Panc1 (cell line): ENCODE measurements at regions not wholly inside any gene's neighbourhood (a gene's known extent, or its start where the extent isn't known, plus 50 kb on each side); places are given as distances from the start of the nearest gene placed in this dataset.

ENCODE experiments used
- ATAC-seq: fragments of 200-7000 bp; cut with Tn5 transposase; 2 replicates; pipeline ENCODE4 v1.9.1; 2020; ENCODE audit warnings: mild to moderate bottlenecking, moderate library complexity
- BruUV-seq: library from RNA; stranded (reverse); fragments of 400-500 nt; replicated peaks from 2 replicates; lab custom pipeline; 2021; lab: Mats Ljungman, UMichigan
- CTCF ChIA-PET: fragments of 300-600 bp; sonication (Branson Sonifier 250); formaldehyde crosslinking; loops from one replicate; lab custom pipeline; 2022; ENCODE audit warnings: antibody characterized with exemption; lab: Charles Lee
- POLR2A ChIA-PET: fragments of 300-600 bp; sonication (Branson Sonifier 250); formaldehyde crosslinking; loops from one replicate; lab custom pipeline; 2022; ENCODE audit warnings: antibody characterized with exemption; lab: Charles Lee
- DNase-seq: peaks from one replicate; pipeline ENCODE4 v3.0.0-alpha.2; 2010; ENCODE audit warnings: low read depth, low spot score
- H3K27ac ChIP-seq: 2 replicates; pipeline ENCODE4 v1.5.1; 2011; ENCODE audit warnings: mild to moderate bottlenecking, low read length, inconsistent platforms
- H3K27me3 ChIP-seq: fragments of 200-500 bp; sonication (Bioruptor generic); 2 replicates; pipeline ENCODE4 v1.6.0; 2014; ENCODE audit warnings: low read length, inconsistent platforms; ENCODE audit not compliant: control insufficient read depth, insufficient read depth
- H3K36me3 ChIP-seq: fragments of 200-500 bp; sonication (Bioruptor generic); 2 replicates; pipeline ENCODE4 v1.5.1; 2014; ENCODE audit warnings: inconsistent platforms, mild to moderate bottlenecking, low read length, moderate library complexity; ENCODE audit not compliant: control insufficient read depth, insufficient read depth
- H3K4me1 ChIP-seq: 2 replicates; pipeline ENCODE4 v1.5.1; 2011; ENCODE audit warnings: inconsistent platforms, mild to moderate bottlenecking, low read length, moderate library complexity; ENCODE audit not compliant: control insufficient read depth, insufficient read depth
- H3K4me3 ChIP-seq, 2 experiments: 2 replicates each; pipeline ENCODE4 v1.5.1; 2011 to 2012; ENCODE audit warnings: low read depth in 2 of 2, low read length in 2 of 2, mild to moderate bottlenecking in 2 of 2, inconsistent platforms in 1 of 2, moderate library complexity in 1 of 2
- H3K9me3 ChIP-seq: fragments of 200-500 bp; sonication (Bioruptor generic); 2 replicates; pipeline ENCODE4 v1.5.1; 2014; ENCODE audit warnings: low read depth, mild to moderate bottlenecking, inconsistent platforms, low read length, moderate library complexity; ENCODE audit not compliant: control insufficient read depth, insufficient read depth
- POLR2AphosphoS5 ChIP-seq: IDR thresholded peaks from 2 replicates; pipeline ENCODE4 v1.6.1; 2012; ENCODE audit warnings: mild to moderate bottlenecking, low read depth, low read length, moderate library complexity
- REST ChIP-seq, 2 experiments: IDR thresholded peaks; 2 replicates each; pipeline ENCODE4 v1.6.1; 2011 to 2012; ENCODE audit warnings: low read depth in 2 of 2, control low read depth in 1 of 2, low read length in 1 of 2, mild to moderate bottlenecking in 1 of 2, moderate library complexity in 1 of 2; ENCODE audit not compliant: insufficient read depth in 1 of 2
- SIN3A ChIP-seq: IDR thresholded peaks from 2 replicates; pipeline ENCODE4 v1.6.1; 2012; ENCODE audit warnings: low read depth, mild to moderate bottlenecking, low read length, moderate library complexity, borderline replicate concordance; ENCODE audit not compliant: insufficient read depth
- TCF7L2 ChIP-seq: IDR thresholded peaks from 2 replicates; pipeline ENCODE4 v1.6.1; 2011; ENCODE audit warnings: mild to moderate bottlenecking, low read depth, low read length, inconsistent platforms
- in situ Hi-C: cut with HindIII; loops from 2 replicates; pipeline ENCODE4 v1.10.0; 2016; ENCODE audit warnings: low sequenced_read_pairs, low pct_unique_long_range_greater_than_20kb
- intact Hi-C: fragments of 100-400 bp; cut with micrococcal nuclease; formaldehyde crosslinking; loops from one replicate; pipeline ENCODE4 v1.10.0; 2022; ENCODE audit not compliant: unreplicated experiment
- TF ChIP-seq, protein P1 (sequence below): fragments of 450-650 bp; IDR thresholded peaks from 2 replicates; pipeline ENCODE4 v1.5.1; 2017; ENCODE audit warnings: mild to moderate bottlenecking

DNA sequence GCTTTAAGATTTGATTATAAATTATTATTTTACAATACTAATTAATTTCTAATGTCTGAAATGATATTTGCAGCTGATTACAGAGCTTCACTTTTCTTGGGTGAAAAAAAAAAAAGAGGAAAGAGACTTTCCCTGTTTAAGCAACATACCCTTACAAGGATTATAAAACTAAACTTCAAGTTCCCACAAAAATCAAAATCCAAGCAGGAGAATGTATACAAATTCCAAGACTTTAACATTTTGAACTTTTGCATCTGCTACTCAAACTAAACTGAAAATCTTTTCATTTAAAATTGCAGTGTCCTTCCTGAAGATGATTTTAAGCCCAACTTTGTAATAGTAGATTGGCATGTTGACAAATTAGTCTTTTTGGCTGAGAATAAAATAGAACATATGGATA is 742.4 kb upstream of the INTU start:
- ATAC-seq: no peak

DNA sequence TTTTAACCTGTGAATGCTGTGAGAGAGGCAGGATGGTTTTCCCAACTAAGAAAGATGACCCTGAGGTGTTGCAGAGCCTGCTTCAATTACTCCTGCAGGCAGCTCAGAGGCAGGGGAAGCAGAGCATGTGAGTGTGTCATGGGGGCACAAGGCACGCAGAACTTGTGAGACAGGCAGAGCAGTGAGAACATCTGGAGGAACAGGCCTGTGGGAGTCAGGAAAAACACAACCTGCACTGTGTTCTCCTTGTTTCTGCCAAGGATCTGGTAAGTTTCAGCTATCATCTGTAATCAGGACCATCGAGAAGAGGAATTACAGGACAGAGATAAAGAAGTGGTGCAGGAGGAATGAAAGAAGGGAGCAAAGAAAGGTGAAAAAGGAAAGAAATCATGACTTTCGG is 741.8 kb upstream of the INTU start:
- ChIA-PET CTCF (no interaction called here), POLR2A (no interaction called here)
- intact Hi-C loops (no loop called here), in situ Hi-C loops (no loop called here)
- Histone ChIP-seq H3K27ac (no peak overlapping the region), H3K9me3 (no peaks in the 10 kb centered on the region), H3K36me3 (no peaks in the 10 kb centered on the region), H3K4me1 (no peaks in the 10 kb centered on the region), H3K4me3 (no peak overlapping the region), H3K27me3 (no peaks in the 10 kb centered on the region)
- ATAC-seq (no peak), DNase-seq (no peak)
- BruUV-seq: no TSS peak
- no peak for TF ChIP-seq TCF7L2
- TF ChIP-seq POLR2AphosphoS5: no peak
- no peak for TF ChIP-seq REST (IDR thresholded peaks at IDR 0.05; ENCODE audit: insufficient read depth in 1 of 2, low read depth in 2 of 2, low read length in 1 of 2)
- no peak for TF ChIP-seq SIN3A
- TF ChIP-seq, protein P1, sequence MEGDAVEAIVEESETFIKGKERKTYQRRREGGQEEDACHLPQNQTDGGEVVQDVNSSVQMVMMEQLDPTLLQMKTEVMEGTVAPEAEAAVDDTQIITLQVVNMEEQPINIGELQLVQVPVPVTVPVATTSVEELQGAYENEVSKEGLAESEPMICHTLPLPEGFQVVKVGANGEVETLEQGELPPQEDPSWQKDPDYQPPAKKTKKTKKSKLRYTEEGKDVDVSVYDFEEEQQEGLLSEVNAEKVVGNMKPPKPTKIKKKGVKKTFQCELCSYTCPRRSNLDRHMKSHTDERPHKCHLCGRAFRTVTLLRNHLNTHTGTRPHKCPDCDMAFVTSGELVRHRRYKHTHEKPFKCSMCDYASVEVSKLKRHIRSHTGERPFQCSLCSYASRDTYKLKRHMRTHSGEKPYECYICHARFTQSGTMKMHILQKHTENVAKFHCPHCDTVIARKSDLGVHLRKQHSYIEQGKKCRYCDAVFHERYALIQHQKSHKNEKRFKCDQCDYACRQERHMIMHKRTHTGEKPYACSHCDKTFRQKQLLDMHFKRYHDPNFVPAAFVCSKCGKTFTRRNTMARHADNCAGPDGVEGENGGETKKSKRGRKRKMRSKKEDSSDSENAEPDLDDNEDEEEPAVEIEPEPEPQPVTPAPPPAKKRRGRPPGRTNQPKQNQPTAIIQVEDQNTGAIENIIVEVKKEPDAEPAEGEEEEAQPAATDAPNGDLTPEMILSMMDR: no peak

More for the DNA sequence above, 742.4 kb upstream of the INTU start:
- Histone ChIP-seq H3K4me3 (no peak overlapping the region), H3K27ac (no peak overlapping the region), H3K27me3 (no peaks in the 10 kb centered on the region), H3K36me3 (no peaks in the 10 kb centered on the region), H3K9me3 (no peaks in the 10 kb centered on the region), H3K4me1 (no peaks in the 10 kb centered on the region)
- POLR2A ChIA-PET: no interaction called here
- no peak for TF ChIP-seq POLR2AphosphoS5
- TF ChIP-seq, protein P1: no peak
- BruUV-seq: no TSS peak
- no peak for DNase-seq
- in situ Hi-C loops (no loop called here), intact Hi-C loops (no loop called here)
- CTCF ChIA-PET: no interaction called here

- POLR2A ChIA-PET: no interaction called here
- CTCF ChIA-PET: no interaction called here
- Histone ChIP-seq H3K27ac (no peak overlapping the region), H3K4me3 (no peak overlapping the region), H3K4me1 (no peaks in the 10 kb centered on the region), H3K36me3 (no peaks in the 10 kb centered on the region), H3K9me3 (no peaks in the 10 kb centered on the region), H3K27me3 (no peaks in the 10 kb centered on the region)
- intact Hi-C loops: no loop called here
- ATAC-seq (no peak), DNase-seq (no peak)
- in situ Hi-C loops: no loop called here
- no TSS peak for BruUV-seq
- TF ChIP-seq, protein P1: no peak
- TF ChIP-seq SIN3A (no peak), TCF7L2 (no peak), POLR2AphosphoS5 (no peak), REST (IDR thresholded peaks at IDR 0.05; ENCODE audit: insufficient read depth in 1 of 2, low read depth in 2 of 2, low read length in 1 of 2) (no peak)
These were observed 737.8 kb upstream of the INTU start for GRCh38 chr4:126894963-126895362.
